HUES64 (cell line): ENCODE measurements at regions not wholly inside any gene's neighbourhood (a gene's known extent, or its start where the extent isn't known, plus 50 kb on each side); places are given as distances from the start of the nearest gene placed in this dataset.
"Not testable (repeated sequence)": the region's sequence is repeated elsewhere in the genome, so short reads cannot be mapped to it uniquely, and the experiment has no call there.

ENCODE experiments used
- H3K27ac ChIP-seq: 2 replicates; pipeline ENCODE4 v1.7.0; 2013; ENCODE audit warnings: low read depth, low read length, inconsistent platforms
- H3K27me3 ChIP-seq: 2 replicates; pipeline ENCODE4 v1.6.1; 2013; ENCODE audit warnings: mild to moderate bottlenecking, low read length; ENCODE audit not compliant: insufficient read depth
- H3K36me3 ChIP-seq: 2 replicates; pipeline ENCODE4 v1.6.1; 2013; ENCODE audit warnings: mild to moderate bottlenecking, low read length; ENCODE audit not compliant: insufficient read depth
- H3K4me1 ChIP-seq: 2 replicates; pipeline ENCODE4 v1.6.1; 2013; ENCODE audit warnings: mild to moderate bottlenecking, low read length, moderate library complexity; ENCODE audit not compliant: insufficient read depth
- H3K4me3 ChIP-seq: 2 replicates; pipeline ENCODE4 v1.5.1; 2013; ENCODE audit warnings: mild to moderate bottlenecking, low read length, moderate library complexity
- H3K9ac ChIP-seq: 2 replicates; pipeline ENCODE4 v1.6.1; 2013; ENCODE audit warnings: mild to moderate bottlenecking, low read depth, low read length
- H3K9me3 ChIP-seq: 2 replicates; pipeline ENCODE4 v1.6.1; 2013; ENCODE audit warnings: low read depth, low read length; ENCODE audit not compliant: insufficient read depth
- WGBS: fragments of 150-250, 120-280 bp; methylation state at CpG from one replicate; pipeline ENCODE4 v1.1.7; 2013; ENCODE audit warnings: missing lambda C conversion rate; 5-methylcytosine and 5-hydroxymethylcytosine counted together

GRCh38 chr2:208648368-208648767 lies 241.8 kb downstream of the PTH2R start:
- no peaks in the 10 kb centered on the region for H3K9me3 ChIP-seq
- no peaks in the 10 kb centered on the region for H3K36me3 ChIP-seq
- WGBS, result 93% methylated on average over 4 of the region's 4 CpGs

DNA sequence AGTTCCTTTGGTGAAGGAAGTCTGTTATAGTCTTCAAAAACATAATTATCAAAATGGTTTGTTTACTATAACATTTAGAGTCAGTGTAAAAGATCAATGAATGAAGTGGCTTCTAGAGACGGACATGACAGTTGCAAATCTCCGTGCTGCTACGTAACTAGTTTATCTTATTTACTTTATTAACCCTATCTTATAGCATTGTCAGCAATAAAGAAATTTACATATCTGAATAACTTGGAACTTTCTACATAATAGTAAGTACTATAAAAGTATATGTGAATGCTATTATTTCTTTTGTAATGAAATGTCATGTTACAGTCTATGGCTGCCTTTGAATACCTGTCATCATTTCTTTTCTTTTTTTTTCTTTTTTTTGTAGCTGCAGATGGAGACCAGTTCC lies 246.8 kb downstream of the PTH2R start:
- no peaks in the 10 kb centered on the region for H3K36me3 ChIP-seq
- no peaks in the 10 kb centered on the region for H3K9me3 ChIP-seq
- 100% methylated on average over 3 of the region's 3 CpGs for WGBS
- H3K27ac ChIP-seq, result no peak overlapping the region
- H3K27me3 ChIP-seq, result no peaks in the 10 kb centered on the region
- no peaks in the 10 kb centered on the region for H3K4me1 ChIP-seq
- H3K9ac ChIP-seq, result no peak overlapping the region
- H3K4me3 ChIP-seq, result no peak overlapping the region

More at GRCh38 chr2:208648368-208648767, 241.8 kb downstream of the PTH2R start:
- no peak overlapping the region for H3K27ac ChIP-seq
- no peak overlapping the region for H3K9ac ChIP-seq
- no peaks in the 10 kb centered on the region for H3K4me1 ChIP-seq
- no peak overlapping the region for H3K4me3 ChIP-seq
- no peaks in the 10 kb centered on the region for H3K27me3 ChIP-seq

- Histone ChIP-seq H3K4me3 (no peak overlapping the region), H3K9ac (no peak overlapping the region), H3K27ac (no peak overlapping the region), H3K9me3 (no peaks in the 10 kb centered on the region), H3K4me1 (no peaks in the 10 kb centered on the region), H3K27me3 (no peaks in the 10 kb centered on the region), H3K36me3 (no peaks in the 10 kb centered on the region)
These were observed 247.5 kb downstream of the PTH2R start for GRCh38 chr2:208654056-208654455.

GRCh38 chr2:208657468-208657867 lies 250.9 kb downstream of the PTH2R start:
- peaks cover 7% of the 10 kb centered on the region; the same call in 1 of the 2 replicates for H3K9me3 ChIP-seq
- no peak overlapping the region for H3K4me3 ChIP-seq
- H3K36me3 ChIP-seq, result no peaks in the 10 kb centered on the region
- no peak overlapping the region for H3K27ac ChIP-seq
- H3K4me1 ChIP-seq, result no peaks in the 10 kb centered on the region
- no peak overlapping the region for H3K9ac ChIP-seq
- WGBS, result 100% methylated on average over 1 of the region's 1 CpG
- no peaks in the 10 kb centered on the region for H3K27me3 ChIP-seq

GRCh38 chr2:208669394-208669793 lies 262.8 kb downstream of the PTH2R start:
- no peaks in the 10 kb centered on the region for H3K9me3 ChIP-seq
- H3K27ac ChIP-seq, result no peak overlapping the region
- no peaks in the 10 kb centered on the region for H3K36me3 ChIP-seq
- H3K4me3 ChIP-seq, result no peak overlapping the region
- WGBS, result 87% methylated on average over 2 of the region's 2 CpGs
- H3K4me1 ChIP-seq, result peaks cover 17% of the 10 kb centered on the region
- no peak overlapping the region for H3K9ac ChIP-seq
- no peaks in the 10 kb centered on the region for H3K27me3 ChIP-seq

DNA sequence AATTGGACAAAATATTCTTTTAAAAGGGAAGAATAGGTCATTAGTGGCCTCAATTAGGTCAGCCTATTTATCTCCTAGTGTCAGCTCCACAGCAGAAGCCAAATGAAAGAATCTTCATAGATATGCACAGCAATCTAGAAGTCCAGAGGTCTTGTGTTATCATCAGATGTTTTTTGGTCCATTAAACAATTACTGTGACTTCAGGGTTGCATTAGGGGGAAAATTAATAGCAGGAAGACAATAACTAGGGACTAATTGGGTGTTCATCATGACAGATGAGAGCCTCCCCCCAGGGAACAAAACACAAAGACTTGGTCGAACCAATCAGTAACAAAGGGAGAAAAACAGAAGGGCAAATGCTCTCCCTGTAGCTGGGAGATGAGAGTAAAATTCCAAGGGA lies 264.7 kb downstream of the PTH2R start:
- Histone ChIP-seq H3K36me3 (no peaks in the 10 kb centered on the region), H3K9me3 (no peaks in the 10 kb centered on the region), H3K9ac (no peak overlapping the region), H3K4me3 (no peak overlapping the region), H3K4me1 (peaks cover 17% of the 10 kb centered on the region), H3K27ac (no peak overlapping the region), H3K27me3 (no peaks in the 10 kb centered on the region)
- WGBS, result 11% methylated on average over 1 of the region's 1 CpG

DNA sequence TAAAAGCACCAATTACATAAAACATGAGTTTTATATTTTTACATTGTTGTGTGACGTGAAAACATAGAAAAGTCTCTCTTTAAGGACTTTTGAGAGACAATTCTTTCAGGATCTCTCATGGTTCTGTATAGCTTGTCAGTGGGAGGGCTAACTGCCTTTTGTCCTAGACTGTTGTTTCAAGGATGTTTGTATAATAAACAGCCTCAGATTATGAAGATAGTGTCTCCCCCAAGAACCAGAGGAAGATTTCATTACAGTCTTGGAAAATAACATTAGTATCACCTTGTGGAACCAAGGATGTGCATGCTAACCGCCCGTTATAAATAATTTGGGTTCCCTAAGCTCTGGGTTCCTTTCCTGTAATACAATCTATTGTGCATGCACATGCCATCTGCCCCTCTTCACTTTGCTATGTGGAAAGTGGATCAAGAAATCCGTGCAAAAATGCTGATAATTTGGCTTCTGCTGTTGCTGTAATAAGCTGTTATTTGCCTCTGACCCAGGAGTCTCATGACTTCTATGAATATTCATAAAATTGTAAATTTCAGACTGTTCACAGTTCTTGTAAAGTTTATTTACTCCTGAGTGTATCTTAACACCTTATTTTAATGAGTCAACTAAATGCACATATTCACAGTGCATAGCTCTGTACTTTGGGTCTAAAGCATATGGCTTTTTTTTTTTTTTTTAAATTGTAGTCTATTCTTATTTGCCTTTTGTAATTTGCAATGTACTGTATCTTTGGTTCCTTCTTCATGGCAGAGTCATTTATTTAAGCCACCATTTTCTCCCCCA lies 265.5 kb downstream of the PTH2R start:
- Histone ChIP-seq H3K36me3 (no peaks in the 10 kb centered on the region), H3K9ac (no peak overlapping the region), H3K27me3 (no peaks in the 10 kb centered on the region), H3K4me3 (no peak overlapping the region), H3K27ac (no peak overlapping the region), H3K9me3 (no peaks in the 10 kb centered on the region), H3K4me1 (peaks cover 17% of the 10 kb centered on the region)
- WGBS, result 78% methylated on average over 4 of the region's 4 CpGs

- no peak overlapping the region for H3K27ac ChIP-seq
- H3K9ac ChIP-seq, result no peak overlapping the region
- H3K4me1 ChIP-seq, result peaks cover 17% of the 10 kb centered on the region
- H3K9me3 ChIP-seq, result no peaks in the 10 kb centered on the region
- H3K36me3 ChIP-seq, result no peaks in the 10 kb centered on the region
- no peaks in the 10 kb centered on the region for H3K27me3 ChIP-seq
- no peak overlapping the region for H3K4me3 ChIP-seq
- WGBS, result 96% methylated on average over 3 of the region's 3 CpGs
These were observed 267.0 kb downstream of the PTH2R start for GRCh38 chr2:208673631-208674030.

DNA sequence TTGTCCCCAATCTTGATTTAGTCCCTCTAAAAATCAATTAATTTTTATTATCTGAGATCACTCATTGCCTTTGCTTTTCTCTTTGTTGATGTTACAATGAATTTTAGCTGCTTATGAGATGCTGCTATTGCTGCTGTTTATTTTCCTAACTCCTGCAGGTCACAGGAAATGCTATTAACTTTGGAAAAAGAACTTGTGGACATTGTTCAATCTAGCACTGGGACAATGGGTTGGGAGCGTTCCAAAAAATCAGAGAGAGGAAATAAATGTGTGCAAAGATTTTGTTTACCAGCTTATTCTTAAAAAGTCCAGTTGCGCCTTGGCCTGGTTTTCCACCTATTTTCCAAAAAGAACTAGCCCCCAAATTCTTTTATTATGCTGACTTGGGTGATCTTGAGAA lies 268.3 kb downstream of the PTH2R start:
- H3K9me3 ChIP-seq, result no peaks in the 10 kb centered on the region
- H3K27ac ChIP-seq, result no peak overlapping the region
- no peak overlapping the region for H3K9ac ChIP-seq
- H3K4me3 ChIP-seq, result no peak overlapping the region
- peaks cover 17% of the 10 kb centered on the region for H3K4me1 ChIP-seq
- no peaks in the 10 kb centered on the region for H3K27me3 ChIP-seq
- no peaks in the 10 kb centered on the region for H3K36me3 ChIP-seq
- WGBS, result 95% methylated on average over 2 of the region's 2 CpGs

- H3K36me3 ChIP-seq, H3K4me1 ChIP-seq, H3K27ac ChIP-seq, H3K4me3 ChIP-seq, H3K9ac ChIP-seq, H3K27me3 ChIP-seq: not testable (repeated sequence)
- 94% methylated on average over 13 of the region's 13 CpGs for WGBS
- peaks cover 17% of the 10 kb centered on the region; the same call in 1 of the 2 replicates for H3K9me3 ChIP-seq
These were observed 279.3 kb downstream of the PTH2R start for GRCh38 chr2:208685929-208686328.

DNA sequence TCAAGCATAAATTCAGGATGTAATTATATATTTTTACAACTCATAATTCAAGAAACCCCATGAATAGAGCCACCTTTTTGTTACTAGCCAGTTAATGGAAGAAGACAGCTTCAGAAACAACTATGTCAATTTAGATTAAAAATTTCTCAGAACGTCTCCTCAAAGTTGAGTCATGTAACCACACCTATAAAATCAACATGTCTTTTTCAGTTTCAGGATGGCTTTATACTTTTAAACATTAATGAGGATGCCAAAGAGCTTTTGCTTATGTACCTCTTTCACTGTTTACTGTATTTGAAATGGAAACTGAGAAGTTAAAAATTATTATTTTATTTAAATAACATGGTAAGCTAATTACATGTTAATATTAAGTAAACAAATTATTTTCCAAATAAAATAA lies 280.1 kb downstream of the PTH2R start:
- peaks cover 17% of the 10 kb centered on the region; the same call in 1 of the 2 replicates for H3K9me3 ChIP-seq
- no peak overlapping the region for H3K27ac ChIP-seq
- no peak overlapping the region for H3K4me3 ChIP-seq
- H3K9ac ChIP-seq, result no peak overlapping the region
- 100% methylated on average over 1 of the region's 1 CpG for WGBS
- no peaks in the 10 kb centered on the region for H3K27me3 ChIP-seq
- H3K36me3 ChIP-seq, result no peaks in the 10 kb centered on the region
- no peaks in the 10 kb centered on the region for H3K4me1 ChIP-seq

GRCh38 chr2:208687720-208688119 lies 281.1 kb downstream of the PTH2R start:
- not testable (repeated sequence) for H3K27me3 ChIP-seq, H3K4me1 ChIP-seq, H3K27ac ChIP-seq, H3K36me3 ChIP-seq, H3K9ac ChIP-seq, H3K4me3 ChIP-seq
- WGBS, result 95% methylated on average over 1 of the region's 1 CpG
- peaks cover 17% of the 10 kb centered on the region; the same call in 1 of the 2 replicates for H3K9me3 ChIP-seq
